ENCODE measurements at regions not wholly inside any gene's neighbourhood (a gene's known extent, or its start where the extent isn't known, plus 50 kb on each side); places are given as distances from the start of the nearest gene placed in this dataset.
"Not testable (repeated sequence)": the region's sequence is repeated elsewhere in the genome, so short reads cannot be mapped to it uniquely, and the experiment has no call there.

DNA sequence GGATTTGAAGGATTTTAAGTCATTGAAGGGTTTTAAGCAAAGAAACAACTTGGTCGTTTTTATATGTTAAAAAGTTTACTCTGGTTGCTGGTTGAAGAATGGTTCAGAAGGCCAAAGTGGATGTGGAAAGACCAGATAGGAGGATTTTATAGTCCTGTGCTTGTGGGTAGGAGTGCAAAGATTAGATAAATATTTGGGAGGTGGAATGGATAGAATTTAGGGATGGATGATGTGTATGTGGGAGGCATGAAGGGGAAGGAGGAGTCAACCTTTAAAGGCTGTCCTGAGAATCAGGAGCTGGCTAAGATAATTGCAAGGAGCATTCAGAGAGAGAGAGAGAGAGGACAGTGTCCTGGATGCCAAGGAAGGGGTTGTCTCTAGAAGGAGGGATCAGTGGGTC lies 190.1 kb upstream of the SPRED2 start:
- no peak for DNase-seq

DNA sequence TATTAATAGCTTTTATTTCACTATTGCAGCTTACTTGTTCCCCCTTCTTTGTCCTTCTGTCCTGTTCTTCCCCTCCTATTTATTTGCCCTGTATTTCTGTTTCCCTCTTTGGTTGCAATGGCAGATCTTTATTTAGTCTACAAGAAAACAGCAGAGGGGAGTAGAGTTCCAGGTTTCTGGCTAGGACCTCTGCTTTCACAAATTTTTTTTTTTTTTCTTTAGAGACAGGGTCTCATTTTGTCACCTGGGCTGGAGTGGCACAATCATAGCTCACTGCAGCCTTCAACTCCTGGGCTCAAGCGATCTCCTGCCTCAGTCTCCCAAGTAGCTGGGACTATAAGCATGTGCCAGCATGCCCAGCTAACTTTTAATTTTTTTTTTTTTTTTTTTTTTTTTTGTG lies 188.1 kb upstream of the SPRED2 start:
- DNase-seq = no peak

DNA sequence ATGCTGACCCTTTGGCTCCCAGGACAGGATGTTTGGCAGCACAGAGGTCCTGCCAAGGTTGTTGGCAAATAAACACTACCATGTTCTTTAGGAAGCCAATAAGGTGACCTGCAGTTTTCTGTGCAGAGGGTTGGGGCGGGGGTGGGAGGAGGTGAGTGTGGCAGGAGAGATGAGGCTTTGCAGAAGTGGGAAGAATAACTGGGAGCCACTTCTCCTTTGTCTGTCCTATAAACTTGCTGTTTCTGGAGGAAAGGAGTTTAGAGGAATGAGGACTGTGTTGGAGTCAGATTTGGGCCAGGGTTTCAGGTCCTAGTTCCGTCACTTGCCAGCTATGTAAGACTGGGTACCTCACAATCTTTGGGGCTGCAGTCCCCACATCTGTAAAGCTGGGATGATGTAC lies 187.6 kb upstream of the SPRED2 start:
- DNase-seq = no peak

DNA sequence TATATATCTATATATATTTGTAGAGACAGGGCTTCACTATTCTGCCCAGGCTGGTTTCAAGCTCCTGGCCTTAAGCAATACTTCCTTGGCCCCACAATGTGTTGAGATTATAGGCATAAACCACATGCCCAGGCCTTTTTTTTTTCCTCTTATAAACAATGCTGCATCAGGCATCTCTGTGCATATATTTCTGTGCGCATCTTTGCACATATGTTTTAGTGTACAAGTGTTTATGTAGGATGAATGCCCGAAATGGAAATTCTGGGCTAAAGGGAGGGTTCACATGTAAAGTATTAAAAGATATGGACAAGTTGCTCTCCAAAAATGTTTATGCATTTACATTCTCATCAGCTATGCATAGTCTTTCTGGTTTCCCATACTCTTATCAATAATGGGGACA lies 183.2 kb upstream of the SPRED2 start:
- no peak for DNase-seq

DNA sequence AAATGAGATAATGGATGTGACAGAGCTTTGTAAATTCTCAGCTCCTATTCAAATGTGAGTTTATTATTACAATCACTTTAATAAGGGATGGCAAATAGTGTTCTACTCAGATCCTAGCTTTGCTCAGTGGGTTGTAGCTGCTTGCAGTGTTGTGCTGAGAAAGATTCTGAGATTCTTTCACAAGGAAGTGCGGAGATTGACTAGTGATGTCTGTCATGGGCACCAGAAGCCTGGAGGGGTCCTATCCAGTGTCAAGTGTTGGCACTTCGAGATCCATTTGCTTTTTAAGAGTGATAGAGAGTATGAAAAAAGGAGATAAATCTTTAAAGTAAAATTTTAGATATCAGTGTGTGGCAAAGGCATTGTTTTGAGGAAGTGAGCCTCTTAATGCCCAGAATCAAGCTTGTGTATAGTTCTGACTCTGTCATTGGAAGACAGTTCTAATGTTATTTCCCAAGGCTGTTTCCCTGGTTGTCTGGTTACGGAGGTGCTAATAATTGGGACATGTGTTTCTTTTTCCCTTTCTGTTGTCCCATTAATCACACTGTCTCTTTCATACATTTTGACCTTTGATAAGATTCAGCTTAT lies 181.7 kb upstream of the SPRED2 start:
- no peak for DNase-seq

DNA sequence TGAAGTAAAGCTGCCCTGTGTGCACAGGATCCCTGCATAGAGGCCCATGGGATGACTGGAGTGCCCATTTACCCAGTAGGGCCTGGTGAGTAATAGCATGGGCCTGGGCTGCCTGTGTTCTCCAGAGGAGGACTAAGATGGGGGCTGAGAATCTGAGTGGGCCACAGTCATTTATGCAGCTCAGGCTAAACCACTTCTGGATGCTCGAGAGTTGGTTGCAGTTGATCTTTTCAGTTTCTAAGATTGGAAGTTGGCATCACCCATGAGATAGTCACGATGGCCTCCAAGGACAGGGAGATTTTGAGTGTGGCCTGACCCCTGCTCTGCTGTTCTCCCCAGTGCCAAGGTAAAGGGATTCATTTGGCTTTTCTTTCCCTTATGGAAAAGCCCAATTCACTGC lies 179.1 kb upstream of the SPRED2 start:
- DNase-seq = no peak

DNA sequence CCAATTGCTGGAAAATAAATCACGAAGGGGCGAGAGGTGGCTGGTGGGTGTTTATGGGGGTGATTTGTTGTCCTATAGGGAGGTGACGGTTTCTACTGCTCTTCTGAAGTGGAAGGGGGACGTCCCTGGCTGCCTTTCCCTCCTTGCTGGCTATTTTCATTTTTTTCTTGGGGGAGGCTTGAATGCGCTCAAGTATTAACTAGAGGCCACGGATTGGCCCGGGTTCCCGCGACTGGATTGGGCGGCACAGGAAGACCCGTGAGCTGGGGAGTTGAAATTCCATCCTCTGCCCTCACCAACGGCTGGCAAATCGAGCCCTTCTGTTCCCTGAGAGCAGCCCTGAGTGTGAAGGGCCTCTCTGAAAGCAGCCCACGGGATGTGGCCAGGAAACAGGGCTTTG lies 176.5 kb upstream of the SPRED2 start:
- DNase-seq = no peak

DNA sequence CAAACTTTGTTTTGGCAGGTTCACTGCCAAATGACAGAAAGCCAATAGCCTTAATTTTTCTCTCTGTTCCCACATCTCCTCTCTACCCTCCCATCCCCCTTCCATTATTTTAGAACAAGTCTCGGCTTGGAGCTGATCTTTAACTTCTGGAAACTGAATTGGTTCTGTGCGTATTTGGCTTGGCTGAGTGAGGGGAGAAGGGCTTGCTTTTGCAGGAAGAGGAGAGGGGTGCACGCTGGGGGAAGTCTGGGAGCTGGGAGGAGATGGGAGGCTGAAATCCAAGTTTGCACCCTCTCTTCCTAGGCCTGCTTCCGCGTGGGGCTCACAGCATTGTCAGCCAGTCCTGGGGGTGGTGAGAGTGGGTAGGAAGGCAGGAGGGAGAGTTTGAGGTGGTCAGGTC lies 176.1 kb upstream of the SPRED2 start:
- DNase-seq = no peak

DNA sequence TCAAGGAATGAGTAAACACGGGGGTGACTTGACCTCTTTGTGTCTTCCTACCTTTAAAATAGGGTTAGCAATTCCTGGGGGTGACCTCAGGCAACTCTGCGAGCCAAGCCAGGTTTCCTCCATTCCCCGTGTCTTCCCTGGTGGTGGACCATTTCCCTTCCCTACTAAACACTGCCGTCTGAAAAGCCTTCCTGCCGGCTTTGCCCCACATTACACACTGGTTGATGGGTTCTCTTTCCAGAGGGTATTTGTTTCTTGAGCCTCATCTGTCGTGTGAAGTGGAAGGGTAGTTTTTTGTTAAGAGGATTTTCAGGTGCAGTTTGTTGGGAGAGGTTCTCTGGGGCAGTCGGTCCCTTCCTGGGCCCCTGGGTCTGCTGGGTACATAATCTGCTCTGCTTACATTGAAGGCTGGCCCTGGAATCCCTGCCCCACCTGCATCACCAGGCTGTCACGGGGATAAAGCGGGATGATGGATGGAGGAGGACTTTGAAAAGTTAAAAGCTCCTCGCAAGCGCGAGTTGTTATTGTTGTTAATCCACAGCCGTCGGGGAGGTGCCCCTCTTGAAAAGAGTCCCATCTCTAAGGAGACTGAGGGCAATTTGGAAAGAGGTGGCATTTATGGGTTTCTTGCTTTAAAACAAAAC lies 175.4 kb upstream of the SPRED2 start:
- no peak for DNase-seq

DNA sequence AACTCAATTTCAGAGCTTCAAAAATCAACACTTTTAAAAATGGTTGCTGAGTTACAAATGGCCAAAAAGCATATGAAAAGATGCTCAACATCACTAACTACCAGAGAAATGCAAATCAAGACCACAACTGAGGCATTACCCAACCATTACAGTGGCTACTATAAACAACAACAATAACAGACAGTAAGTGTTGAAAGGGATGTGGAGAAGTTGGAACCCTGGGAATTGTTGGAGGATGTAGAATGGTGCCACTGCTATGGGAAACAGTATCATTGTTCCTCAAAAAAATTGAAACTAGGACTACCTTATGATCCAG lies 173.3 kb upstream of the SPRED2 start:
- no peak for DNase-seq

DNA sequence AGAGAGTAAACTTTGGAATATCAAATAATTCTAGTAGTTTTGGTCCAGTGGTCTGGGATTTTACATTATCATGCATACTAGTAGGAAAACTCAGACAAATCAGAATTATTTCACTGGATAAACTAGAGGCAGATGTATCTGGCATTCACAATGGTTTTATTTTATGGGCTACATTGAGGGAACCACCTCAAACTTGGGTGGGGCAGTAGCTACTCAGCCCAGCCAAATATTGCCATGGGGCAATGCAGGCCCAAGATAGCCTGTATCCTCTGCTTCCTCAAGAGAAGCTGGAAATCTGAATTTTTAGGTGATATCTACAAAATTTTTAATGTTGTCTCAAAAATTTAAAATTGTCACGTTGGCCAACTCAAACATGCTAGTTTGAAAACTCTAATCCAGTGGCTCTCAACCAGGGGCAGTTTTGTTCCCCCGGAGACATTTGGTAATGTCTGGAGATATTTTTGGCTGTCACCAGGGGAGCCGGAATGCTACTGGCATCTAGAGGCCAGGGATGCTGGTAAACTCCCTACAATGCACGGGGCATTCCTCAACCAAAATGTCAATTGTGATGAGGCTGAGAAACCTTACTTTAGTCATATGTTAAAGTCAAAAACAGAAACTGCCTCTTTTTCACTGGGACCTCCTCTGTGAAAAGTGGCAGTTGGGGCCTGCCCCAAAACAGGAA lies 172.8 kb upstream of the SPRED2 start:
- DNase-seq = no peak

DNA sequence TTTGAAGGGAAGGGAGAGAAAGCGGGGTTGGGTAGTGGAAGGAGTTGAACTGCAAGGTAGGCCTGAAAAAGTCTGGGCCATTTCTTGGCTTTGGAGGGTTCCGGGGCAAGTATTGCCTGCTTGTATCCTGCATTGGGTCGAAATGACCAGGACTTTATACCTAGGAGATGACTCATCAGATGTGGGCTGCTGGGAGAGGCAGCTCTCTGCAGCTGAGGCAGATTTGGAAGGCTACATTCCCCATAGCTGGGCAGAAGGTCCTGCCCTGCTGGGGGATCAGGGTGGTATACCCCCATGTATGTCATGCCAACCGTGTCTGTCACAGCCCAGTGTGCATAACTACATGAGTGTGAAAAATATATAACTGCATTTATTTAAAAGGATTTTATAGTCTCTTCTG lies 171.8 kb upstream of the SPRED2 start:
- DNase-seq = no peak

DNA sequence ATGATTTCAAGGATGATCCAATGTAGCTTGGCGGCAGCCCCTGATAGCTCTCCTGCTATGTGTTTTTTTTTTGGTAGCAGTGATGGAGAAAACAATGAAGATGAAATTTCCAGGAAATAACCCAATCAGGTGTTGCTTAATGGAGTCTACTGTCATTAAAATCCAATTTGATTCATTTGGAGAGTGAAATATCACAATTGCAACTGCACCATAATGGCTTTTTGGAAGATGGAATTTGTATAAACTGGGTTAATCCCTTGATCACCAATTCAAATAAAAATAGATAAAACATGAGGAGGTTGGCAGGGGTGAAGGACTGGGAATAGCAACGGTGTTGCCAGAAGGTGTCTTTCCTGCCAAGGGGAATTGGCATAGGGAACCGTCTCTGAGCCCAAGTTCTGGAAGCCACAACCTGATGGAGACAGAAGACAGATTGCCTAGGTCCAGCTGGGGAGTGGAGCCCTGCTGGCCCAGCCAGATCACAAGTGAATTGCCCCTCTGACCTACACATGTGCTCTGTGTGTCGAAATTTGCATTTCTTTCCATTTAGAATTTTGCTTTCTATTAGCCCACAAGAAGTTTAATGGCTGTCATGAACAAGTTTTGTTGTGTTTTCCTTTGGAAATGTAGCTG lies 170.3 kb upstream of the SPRED2 start:
- no peak for DNase-seq

DNA sequence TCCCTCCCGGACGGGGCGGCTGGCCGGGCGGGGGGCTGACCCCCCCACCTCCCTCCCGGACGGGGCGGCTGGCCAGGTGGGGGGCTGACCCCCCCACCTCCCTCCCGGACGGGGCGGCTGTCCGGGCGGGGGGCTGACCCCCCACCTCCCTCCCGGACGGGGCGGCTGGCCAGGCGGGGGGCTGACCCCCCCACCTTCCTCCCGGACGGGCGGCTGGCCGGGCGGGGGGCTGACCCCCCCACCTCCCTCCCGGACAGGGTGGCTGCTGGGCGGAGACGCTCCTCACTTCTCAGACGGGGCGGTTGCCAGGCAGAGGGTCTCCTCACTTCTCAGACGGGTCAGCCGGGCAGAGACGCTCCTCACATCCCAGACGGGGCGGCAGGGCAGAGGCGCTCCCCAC lies 168.5 kb upstream of the SPRED2 start:
- DNase-seq = not testable (repeated sequence)

DNA sequence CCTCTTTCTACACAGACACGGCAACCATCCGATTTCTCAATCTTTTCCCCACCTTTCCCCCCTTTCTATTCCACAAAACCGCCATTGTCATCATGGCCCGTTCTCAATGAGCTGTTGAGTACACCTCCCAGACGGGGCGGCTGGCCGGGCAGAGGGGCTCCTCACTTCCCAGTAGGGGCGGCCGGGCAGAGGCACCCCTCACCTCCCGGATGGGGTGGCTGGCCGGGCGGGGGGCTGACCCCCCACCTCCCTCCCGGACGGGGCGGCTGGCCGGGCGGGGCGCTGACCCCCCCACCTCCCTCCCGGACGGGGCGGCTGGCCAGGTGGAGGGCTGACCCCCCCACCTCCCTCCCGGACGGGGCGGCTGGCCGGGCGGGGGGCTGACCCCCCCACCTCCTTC lies 168.0 kb upstream of the SPRED2 start:
- not testable (repeated sequence) for DNase-seq

DNA sequence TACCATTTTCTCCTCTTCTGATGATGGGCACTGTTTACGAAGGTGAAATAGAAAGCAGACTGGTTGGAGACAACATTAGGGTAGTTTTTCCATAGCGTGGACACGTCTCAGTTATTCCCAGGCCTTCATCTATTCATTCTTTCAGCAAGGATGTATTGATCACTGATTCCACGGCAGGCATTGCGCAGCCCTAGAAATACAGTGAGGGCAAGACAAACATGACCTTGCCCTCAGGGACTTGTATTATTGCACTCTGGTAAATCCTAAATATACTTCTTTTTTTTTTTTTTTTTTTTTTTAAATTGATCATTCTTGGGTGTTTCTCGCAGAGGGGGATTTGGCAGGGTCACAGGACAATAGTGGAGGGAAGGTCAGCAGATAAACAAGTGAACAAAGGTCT lies 167.3 kb upstream of the SPRED2 start:
- no peak for DNase-seq

DNA sequence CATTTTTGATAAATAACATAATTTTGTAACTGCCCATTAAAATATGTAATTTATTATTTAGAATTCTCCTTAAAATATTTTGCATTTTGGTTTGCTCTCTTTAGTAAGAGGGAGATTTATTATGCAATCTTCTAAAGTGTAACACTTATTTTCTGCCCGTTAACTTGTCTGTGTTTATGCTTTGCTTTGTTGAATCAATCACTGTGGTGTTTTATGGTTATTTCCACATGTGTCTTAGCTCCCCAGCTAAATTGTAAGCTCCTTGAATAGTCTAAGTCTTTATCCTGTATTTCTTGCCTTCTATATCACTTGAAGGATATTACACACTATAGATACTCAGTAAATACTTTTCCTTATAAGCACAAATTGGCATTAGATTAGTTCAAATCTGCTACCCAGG lies 166.6 kb upstream of the SPRED2 start:
- no peak for DNase-seq

DNA sequence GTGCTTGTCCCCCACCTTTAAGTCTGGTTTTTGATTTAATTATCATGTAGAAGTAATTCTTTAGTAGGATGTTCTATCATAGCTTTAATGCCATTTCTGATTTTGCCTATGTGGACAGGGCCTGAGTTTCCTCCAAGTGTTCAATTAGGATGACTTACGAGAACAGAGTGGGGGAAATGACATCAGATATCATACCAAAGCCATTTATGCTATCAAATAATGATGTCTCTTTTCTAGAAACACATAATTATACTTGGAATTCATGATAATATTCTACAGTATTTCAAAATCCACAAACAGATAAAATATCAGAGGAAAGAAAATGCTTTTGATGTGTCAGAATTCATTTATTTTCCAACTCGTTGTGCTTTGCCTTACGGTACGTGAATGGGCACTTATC lies 165.9 kb upstream of the SPRED2 start:
- DNase-seq = no peak

DNA sequence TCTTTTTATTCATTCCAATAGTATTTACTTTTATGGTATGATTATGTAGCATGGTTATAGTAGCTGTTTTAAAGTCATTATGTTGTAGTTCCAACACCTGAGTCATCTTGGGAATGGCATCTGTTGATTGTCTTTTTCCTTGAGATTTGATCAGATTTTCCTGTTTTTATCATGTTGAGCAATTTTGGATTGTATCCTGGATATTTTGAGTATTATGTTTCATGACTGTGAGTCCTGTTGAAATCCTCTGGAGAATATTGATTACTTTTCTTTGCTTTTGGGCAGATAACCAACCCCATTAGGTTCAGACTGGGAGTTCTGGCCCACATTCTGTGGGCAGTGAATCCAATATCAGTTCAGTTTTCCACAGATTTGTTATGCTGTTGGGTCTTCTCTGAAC lies 163.2 kb upstream of the SPRED2 start:
- DNase-seq = no peak

DNA sequence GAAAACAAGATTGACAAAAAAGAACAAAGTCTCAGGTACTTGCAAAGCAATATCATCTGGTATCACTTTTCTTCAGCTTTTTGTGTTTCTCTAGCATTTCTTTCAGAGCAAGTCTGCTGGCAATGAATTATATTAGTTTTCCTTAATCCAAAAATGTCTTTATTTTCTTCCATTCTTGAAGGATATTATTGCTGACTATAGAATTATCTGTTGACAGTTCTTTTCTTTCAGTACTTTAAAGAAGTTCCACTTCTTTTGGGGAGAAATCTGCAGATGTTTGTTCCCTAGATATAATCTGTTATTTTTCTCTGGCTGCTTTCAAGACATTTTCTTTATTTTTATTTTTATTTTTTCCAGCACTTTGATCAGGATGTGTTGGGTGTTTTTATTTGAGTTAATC lies 161.8 kb upstream of the SPRED2 start:
- DNase-seq = no peak

DNA sequence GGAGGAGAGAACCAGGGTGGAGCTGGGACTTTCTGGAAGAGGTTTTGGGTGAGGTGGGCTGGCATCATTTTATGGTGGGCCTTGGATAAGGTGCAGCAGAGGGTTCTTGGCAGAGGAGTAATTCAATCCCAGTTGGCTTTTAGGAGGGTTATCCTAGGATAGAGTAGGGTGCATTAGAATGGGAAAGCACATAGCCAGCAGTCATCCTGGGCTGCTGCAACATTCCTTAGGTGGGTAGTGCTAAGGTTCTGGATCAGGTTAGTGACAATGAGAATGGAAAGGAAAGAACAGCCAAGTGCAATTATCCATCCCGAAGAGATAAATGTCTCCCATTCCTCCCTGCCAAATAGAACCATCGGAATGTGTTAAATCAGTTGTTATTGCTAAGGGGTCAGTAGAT lies 157.3 kb upstream of the SPRED2 start:
- DNase-seq = no peak

DNA sequence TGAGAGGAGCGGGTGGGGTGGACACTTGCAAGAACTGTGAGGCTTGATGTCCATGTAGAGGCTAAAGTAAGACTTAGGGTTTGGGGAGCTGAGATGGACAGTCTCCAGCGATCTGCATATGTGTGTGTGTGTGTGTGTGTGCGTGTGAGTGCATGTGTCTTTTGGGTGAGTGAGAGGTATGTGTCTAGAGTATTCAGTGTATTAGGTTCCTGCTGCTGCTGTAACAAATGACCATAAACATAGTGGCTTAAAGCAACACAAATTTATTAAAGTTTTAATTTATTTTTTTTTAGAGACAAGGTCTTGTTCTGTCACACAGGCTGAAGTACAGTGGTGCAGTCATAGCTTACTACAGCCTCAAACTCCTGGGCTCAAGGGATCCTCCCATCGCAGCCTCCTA lies 155.4 kb upstream of the SPRED2 start:
- DNase-seq = no peak

DNA sequence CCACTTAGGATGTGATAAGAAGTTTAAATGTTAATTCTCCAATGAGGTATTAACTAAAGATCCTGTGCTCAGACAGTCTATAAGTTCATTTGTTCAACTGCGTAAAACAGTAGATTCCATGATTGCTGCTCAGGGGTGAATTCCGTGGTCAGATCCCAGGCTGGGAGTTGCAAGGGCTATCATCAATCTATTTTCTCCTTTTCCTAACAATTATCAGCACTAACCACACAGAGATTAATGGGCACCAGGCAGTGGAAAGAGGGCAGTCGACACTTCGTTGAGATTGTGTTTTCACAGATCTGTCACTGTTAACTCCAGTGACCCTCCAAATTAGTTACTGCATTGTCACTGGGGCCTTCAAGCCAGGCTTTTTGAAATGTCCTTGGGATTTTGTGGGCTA lies 154.1 kb upstream of the SPRED2 start:
- no peak for DNase-seq

DNA sequence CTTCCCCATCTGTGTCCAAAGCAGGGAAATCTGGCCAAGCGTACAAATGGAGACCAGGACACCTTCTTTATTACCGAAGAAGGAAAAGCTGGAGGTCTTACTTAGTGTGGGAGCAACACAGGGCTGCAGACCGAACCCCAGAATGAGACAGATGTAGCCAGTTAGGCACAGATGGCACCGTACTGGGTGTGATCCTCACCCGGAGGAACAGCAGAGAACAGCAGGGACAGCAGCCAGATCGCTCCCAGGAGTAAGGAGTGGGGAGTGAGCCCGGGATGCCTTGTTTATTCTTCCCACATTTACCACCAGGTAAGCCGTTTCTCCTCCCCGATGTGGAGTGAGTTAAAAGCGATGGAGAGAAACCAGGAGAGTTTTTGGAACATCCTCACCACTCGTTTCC lies 150.7 kb upstream of the SPRED2 start:
- DNase-seq = no peak

DNA sequence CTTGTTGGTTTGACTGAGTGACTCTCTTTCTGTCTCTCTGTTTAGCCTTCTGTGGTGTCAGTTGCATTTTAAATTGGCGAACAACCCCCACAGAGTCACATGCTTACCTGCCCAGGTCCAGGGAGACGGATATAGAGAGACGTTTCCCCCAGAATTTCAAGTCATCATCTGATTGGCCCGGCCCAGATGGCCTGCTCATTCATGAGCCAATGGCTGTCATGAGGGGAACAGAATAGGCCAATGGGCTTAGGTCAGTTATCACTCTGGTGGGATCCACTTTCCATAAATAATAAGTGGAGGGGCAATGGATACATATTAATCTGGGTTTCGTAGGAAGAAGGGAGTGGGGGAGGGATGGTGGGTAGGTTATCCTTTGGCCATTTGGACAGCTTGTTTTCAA lies 150.0 kb upstream of the SPRED2 start:
- no peak for DNase-seq
